Hepatocyte (in vitro differentiated cells): ENCODE measurements at regions not wholly inside any gene's neighbourhood (a gene's known extent, or its start where the extent isn't known, plus 50 kb on each side); places are given as distances from the start of the nearest gene placed in this dataset.

Experiments
- EZH2phosphoT487 ChIP-seq: fragments of 200-600 bp; sonication (generic); IDR thresholded peaks from one replicate; pipeline ENCODE4 v1.6.1; 2018; ENCODE audit warnings: antibody characterized with exemption, mild to moderate bottlenecking, low read depth, moderate library complexity; ENCODE audit not compliant: unreplicated experiment, severe bottlenecking
- TF ChIP-seq, protein P1 (sequence below): fragments of 200-600 bp; sonication (generic); IDR thresholded peaks from 2 replicates; pipeline ENCODE4 v1.5.1; 2016; ENCODE audit warnings: antibody characterized with exemption, mild to moderate bottlenecking; ENCODE audit not compliant: poor library complexity

GRCh38 chr4:137455647-137456321 is 76.5 kb downstream of the PCDH18 start:
- TF ChIP-seq, protein P1, sequence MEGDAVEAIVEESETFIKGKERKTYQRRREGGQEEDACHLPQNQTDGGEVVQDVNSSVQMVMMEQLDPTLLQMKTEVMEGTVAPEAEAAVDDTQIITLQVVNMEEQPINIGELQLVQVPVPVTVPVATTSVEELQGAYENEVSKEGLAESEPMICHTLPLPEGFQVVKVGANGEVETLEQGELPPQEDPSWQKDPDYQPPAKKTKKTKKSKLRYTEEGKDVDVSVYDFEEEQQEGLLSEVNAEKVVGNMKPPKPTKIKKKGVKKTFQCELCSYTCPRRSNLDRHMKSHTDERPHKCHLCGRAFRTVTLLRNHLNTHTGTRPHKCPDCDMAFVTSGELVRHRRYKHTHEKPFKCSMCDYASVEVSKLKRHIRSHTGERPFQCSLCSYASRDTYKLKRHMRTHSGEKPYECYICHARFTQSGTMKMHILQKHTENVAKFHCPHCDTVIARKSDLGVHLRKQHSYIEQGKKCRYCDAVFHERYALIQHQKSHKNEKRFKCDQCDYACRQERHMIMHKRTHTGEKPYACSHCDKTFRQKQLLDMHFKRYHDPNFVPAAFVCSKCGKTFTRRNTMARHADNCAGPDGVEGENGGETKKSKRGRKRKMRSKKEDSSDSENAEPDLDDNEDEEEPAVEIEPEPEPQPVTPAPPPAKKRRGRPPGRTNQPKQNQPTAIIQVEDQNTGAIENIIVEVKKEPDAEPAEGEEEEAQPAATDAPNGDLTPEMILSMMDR: no peak
- TF ChIP-seq EZH2phosphoT487: no peak
